ENCODE measurements at regions not wholly inside any gene's neighbourhood (a gene's known extent, or its start where the extent isn't known, plus 50 kb on each side); places are given as distances from the start of the nearest gene placed in this dataset.

DNA sequence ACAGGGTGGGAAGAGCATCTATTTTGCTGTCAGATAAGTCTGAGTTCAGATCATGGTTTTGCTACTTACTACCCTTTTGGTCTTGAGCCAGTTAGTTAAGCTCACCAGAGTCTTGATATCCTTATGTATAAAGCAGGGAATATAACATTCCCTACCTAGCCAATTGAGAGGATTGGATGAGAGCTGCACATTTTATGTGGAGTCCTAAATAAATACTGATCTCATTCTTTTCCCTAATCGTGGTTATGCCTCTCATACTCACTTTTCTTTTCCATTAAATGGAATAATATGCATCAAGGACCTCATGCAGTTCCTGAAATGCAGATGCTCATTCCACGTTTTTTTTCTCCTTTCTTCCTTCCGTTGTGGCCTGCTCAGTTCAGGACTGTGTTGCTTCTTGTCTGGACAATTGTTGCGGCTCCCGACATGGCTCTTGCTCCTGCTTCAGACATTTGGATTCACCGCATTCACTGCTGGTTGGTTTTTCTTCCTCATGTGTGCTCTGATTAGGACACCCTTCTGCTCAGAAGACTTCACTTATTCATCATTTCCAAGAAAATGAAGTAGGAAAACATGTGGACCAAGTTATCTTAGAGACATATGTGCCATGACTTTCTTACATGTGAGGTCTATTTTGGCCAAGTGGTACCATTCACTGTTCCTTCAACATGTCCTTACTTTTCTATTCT is 90.2 kb downstream of the NFKBIZ start:
- Mint-ChIP-seq H3K27ac (no peak overlapping the region), H3K4me3 (ENCODE audit: low read depth) (no peak overlapping the region), H3K27me3 (no peaks in the 10 kb centered on the region), H3K9me3 (ENCODE audit: low read depth) (no peaks in the 10 kb centered on the region), H3K36me3 (ENCODE audit: insufficient read depth) (no peaks in the 10 kb centered on the region), H3K4me1 (ENCODE audit: low read depth) (no peaks in the 10 kb centered on the region)
- no peak for DNase-seq (ENCODE audit: low spot score, unreplicated experiment)
- no peak for TF ChIP-seq CTCF (IDR thresholded peaks at IDR 0.05; ENCODE audit: unreplicated experiment)

GRCh38 chr3:101940521-101941317 is 91.4 kb downstream of the NFKBIZ start:
- Mint-ChIP-seq H3K4me1 (ENCODE audit: low read depth) (no peaks in the 10 kb centered on the region), H3K9me3 (ENCODE audit: low read depth) (no peaks in the 10 kb centered on the region)

GRCh38 chr3:101941318-101942040 is 92.2 kb downstream of the NFKBIZ start:
- Mint-ChIP-seq H3K4me1 (ENCODE audit: low read depth) (no peaks in the 10 kb centered on the region), H3K27ac (no peak overlapping the region), H3K27me3 (no peaks in the 10 kb centered on the region), H3K36me3 (ENCODE audit: insufficient read depth) (no peaks in the 10 kb centered on the region), H3K9me3 (ENCODE audit: low read depth) (no peaks in the 10 kb centered on the region), H3K4me3 (ENCODE audit: low read depth) (no peak overlapping the region)
- DNase-seq (ENCODE audit: low spot score, unreplicated experiment) = no peak
- no peak for TF ChIP-seq CTCF (IDR thresholded peaks at IDR 0.05; ENCODE audit: unreplicated experiment)

More at GRCh38 chr3:101940521-101941317, 91.4 kb downstream of the NFKBIZ start:
- H3K4me3 Mint-ChIP-seq (ENCODE audit: low read depth) = no peak overlapping the region
- no peaks in the 10 kb centered on the region for H3K27me3 Mint-ChIP-seq
- DNase-seq (ENCODE audit: low spot score, unreplicated experiment) = no peak
- no peaks in the 10 kb centered on the region for H3K36me3 Mint-ChIP-seq (ENCODE audit: insufficient read depth)
- no peak overlapping the region for H3K27ac Mint-ChIP-seq
- TF ChIP-seq CTCF (IDR thresholded peaks at IDR 0.05; ENCODE audit: unreplicated experiment) = no peak

GRCh38 chr3:101942356-101942755 is 93.0 kb downstream of the NFKBIZ start:
- Mint-ChIP-seq H3K27me3 (no peaks in the 10 kb centered on the region), H3K4me3 (ENCODE audit: low read depth) (no peak overlapping the region), H3K27ac (no peak overlapping the region), H3K9me3 (ENCODE audit: low read depth) (no peaks in the 10 kb centered on the region), H3K4me1 (ENCODE audit: low read depth) (no peaks in the 10 kb centered on the region), H3K36me3 (ENCODE audit: insufficient read depth) (no peaks in the 10 kb centered on the region)
- no peak for TF ChIP-seq CTCF (IDR thresholded peaks at IDR 0.05; ENCODE audit: unreplicated experiment)
- no peak for DNase-seq (ENCODE audit: low spot score, unreplicated experiment)

GRCh38 chr3:101943029-101943428 is 93.7 kb downstream of the NFKBIZ start:
- no peaks in the 10 kb centered on the region for H3K36me3 Mint-ChIP-seq (ENCODE audit: insufficient read depth)
- H3K27me3 Mint-ChIP-seq = no peaks in the 10 kb centered on the region
- DNase-seq (ENCODE audit: low spot score, unreplicated experiment) = no peak
- no peaks in the 10 kb centered on the region for H3K4me1 Mint-ChIP-seq (ENCODE audit: low read depth)
- no peak for TF ChIP-seq CTCF (IDR thresholded peaks at IDR 0.05; ENCODE audit: unreplicated experiment)
- no peak overlapping the region for H3K27ac Mint-ChIP-seq
- no peaks in the 10 kb centered on the region for H3K9me3 Mint-ChIP-seq (ENCODE audit: low read depth)
- H3K4me3 Mint-ChIP-seq (ENCODE audit: low read depth) = no peak overlapping the region

Measured in progenitor cell of endocrine pancreas (in vitro differentiated cells).